ENCODE measurements at regions not wholly inside any gene's neighbourhood (a gene's known extent, or its start where the extent isn't known, plus 50 kb on each side); places are given as distances from the start of the nearest gene placed in this dataset.

DNA sequence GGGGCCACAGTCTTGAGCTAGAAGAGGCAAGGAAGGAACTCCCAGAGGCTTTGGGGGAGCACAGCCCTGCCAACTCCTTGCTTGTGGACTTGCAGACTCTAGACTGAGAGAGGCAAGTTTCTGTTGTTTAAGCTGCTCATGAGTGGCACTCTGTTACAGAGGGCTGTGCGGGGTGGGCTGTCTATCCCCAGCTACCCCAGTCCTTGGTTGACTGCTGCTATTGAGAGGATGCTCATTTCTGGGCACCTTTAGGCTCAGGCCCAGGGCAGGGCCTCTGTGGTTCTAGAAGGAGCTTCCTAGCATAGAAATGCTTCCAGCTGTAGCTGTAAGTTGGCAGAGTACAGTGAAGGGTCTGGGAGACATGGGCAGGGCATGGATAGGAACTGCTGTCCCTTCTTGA is 151.3 kb upstream of the GGTLC1 start:
- H3K4me1 Mint-ChIP-seq (ENCODE audit: unreplicated experiment): no peaks in the 10 kb centered on the region
- DNase-seq (ENCODE audit: low spot score): no peak

GRCh38 chr20:24138951-24139350 is 150.4 kb upstream of the GGTLC1 start:
- TF ChIP-seq, protein P1, sequence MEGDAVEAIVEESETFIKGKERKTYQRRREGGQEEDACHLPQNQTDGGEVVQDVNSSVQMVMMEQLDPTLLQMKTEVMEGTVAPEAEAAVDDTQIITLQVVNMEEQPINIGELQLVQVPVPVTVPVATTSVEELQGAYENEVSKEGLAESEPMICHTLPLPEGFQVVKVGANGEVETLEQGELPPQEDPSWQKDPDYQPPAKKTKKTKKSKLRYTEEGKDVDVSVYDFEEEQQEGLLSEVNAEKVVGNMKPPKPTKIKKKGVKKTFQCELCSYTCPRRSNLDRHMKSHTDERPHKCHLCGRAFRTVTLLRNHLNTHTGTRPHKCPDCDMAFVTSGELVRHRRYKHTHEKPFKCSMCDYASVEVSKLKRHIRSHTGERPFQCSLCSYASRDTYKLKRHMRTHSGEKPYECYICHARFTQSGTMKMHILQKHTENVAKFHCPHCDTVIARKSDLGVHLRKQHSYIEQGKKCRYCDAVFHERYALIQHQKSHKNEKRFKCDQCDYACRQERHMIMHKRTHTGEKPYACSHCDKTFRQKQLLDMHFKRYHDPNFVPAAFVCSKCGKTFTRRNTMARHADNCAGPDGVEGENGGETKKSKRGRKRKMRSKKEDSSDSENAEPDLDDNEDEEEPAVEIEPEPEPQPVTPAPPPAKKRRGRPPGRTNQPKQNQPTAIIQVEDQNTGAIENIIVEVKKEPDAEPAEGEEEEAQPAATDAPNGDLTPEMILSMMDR (IDR thresholded peaks at IDR 0.05; ENCODE audit: unreplicated experiment): no peak
- no peak for DNase-seq (ENCODE audit: low spot score)
- Mint-ChIP-seq H3K4me3 (ENCODE audit: unreplicated experiment) (no peak overlapping the region), H3K9me3 (ENCODE audit: unreplicated experiment) (peaks cover 4% of the 10 kb centered on the region), H3K36me3 (ENCODE audit: low read depth, unreplicated experiment) (no peaks in the 10 kb centered on the region), H3K4me1 (ENCODE audit: unreplicated experiment) (no peaks in the 10 kb centered on the region), H3K27ac (ENCODE audit: unreplicated experiment) (no peak overlapping the region), H3K27me3 (ENCODE audit: unreplicated experiment) (no peaks in the 10 kb centered on the region)

More for the DNA sequence above, 151.3 kb upstream of the GGTLC1 start:
- TF ChIP-seq, protein P1 (IDR thresholded peaks at IDR 0.05; ENCODE audit: unreplicated experiment): no peak
- peaks cover 4% of the 10 kb centered on the region for H3K9me3 Mint-ChIP-seq (ENCODE audit: unreplicated experiment)
- H3K27me3 Mint-ChIP-seq (ENCODE audit: unreplicated experiment): peaks cover 2% of the 10 kb centered on the region
- H3K4me3 Mint-ChIP-seq (ENCODE audit: unreplicated experiment): no peak overlapping the region
- H3K36me3 Mint-ChIP-seq (ENCODE audit: low read depth, unreplicated experiment): no peaks in the 10 kb centered on the region
- H3K27ac Mint-ChIP-seq (ENCODE audit: unreplicated experiment): no peak overlapping the region

DNA sequence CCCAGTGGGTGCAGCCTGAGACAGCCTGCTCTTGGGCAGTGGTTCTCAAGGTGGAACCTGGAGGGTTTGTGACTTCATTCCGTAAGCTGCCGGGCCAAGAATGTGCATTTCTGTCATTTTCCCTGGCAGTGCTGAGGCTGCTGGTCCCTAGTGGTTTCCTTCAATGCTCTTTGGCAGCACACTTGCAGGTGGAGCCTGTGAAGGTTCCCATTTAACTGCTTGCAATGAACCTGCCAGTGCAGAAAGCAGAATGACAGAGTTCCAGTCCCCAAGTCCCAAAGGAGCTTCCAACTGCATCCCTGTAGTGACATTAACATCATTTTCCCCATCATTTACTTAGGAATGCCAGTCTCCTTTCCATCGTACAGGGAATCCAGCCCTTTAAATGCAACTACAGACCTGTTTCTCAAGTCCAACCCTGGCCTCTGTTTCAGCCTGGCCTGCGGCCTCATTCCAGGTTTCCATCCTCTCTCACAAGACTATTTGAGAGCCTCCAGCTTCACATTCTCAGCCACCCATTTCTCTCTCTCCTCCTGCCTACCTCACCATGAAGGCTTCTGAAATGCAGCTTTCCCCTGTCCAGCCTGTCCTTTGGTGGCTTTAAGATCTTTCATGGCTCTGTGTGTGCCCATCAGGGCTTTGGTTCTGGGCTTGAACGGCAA is 149.7 kb upstream of the GGTLC1 start:
- no peak for DNase-seq (ENCODE audit: low spot score)

DNA sequence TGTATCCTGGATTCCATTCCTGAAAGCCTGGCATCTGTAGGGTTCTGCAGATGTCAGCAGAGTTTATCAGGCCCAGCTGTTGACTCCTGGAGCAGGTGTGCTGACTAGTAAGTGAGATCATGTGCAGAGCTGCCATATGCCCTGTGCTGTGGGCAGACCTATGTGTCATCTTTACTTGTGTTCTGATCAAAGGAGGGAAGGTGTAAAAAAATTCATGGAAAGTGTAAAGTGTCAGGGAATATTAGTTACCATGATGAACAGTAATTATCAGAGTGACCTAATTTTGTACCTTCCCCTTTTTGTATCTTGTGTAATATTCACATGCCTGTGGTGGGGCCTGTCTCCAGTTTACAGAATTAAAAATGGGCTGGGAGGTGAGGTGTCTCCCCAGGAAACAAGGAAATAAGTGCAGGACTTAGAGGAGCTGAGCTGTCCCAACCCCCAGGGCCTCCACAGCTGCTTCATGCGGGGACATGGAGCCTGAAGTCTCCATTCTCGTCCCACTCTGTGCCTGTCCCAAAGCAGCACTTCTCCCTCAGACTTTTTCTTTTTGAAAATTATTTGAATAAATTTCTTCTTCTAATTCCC is 148.2 kb upstream of the GGTLC1 start:
- no peak overlapping the region for H3K27ac Mint-ChIP-seq (ENCODE audit: unreplicated experiment)
- no peaks in the 10 kb centered on the region for H3K4me1 Mint-ChIP-seq (ENCODE audit: unreplicated experiment)
- H3K27me3 Mint-ChIP-seq (ENCODE audit: unreplicated experiment): peaks cover 1% of the 10 kb centered on the region
- no peaks in the 10 kb centered on the region for H3K36me3 Mint-ChIP-seq (ENCODE audit: low read depth, unreplicated experiment)
- H3K4me3 Mint-ChIP-seq (ENCODE audit: unreplicated experiment): no peak overlapping the region
- no peak for DNase-seq (ENCODE audit: low spot score)
- TF ChIP-seq, protein P1 (IDR thresholded peaks at IDR 0.05; ENCODE audit: unreplicated experiment): no peak
- peaks cover 1% of the 10 kb centered on the region for H3K9me3 Mint-ChIP-seq (ENCODE audit: unreplicated experiment)

More for the DNA sequence above, 149.7 kb upstream of the GGTLC1 start:
- Mint-ChIP-seq H3K9me3 (ENCODE audit: unreplicated experiment) (peaks cover 4% of the 10 kb centered on the region), H3K27me3 (ENCODE audit: unreplicated experiment) (no peaks in the 10 kb centered on the region), H3K36me3 (ENCODE audit: low read depth, unreplicated experiment) (no peaks in the 10 kb centered on the region), H3K27ac (ENCODE audit: unreplicated experiment) (no peak overlapping the region), H3K4me1 (ENCODE audit: unreplicated experiment) (no peaks in the 10 kb centered on the region), H3K4me3 (ENCODE audit: unreplicated experiment) (no peak overlapping the region)
- TF ChIP-seq, protein P1 (IDR thresholded peaks at IDR 0.05; ENCODE audit: unreplicated experiment): no peak

DNA sequence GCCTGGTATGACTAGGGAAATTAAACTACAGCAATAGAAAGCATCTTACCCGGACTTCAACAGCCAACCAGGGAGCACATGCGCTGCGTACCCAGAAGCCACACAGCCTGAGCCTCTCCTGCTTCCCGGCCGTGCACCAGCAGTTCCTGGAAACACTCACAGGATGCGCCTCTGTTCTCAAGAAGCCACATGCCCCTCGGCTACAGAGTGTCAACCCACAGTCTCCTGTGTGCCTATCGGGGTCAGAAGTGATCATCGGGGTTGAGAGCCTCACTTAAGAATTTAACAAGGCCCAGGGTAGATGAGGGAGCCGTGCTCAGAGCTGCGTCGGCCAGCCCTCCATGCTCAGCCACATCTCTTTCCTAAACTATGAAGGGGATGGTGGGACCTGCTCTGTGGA is 147.2 kb upstream of the GGTLC1 start:
- Mint-ChIP-seq H3K4me1 (ENCODE audit: unreplicated experiment) (no peaks in the 10 kb centered on the region), H3K27me3 (ENCODE audit: unreplicated experiment) (peaks cover 2% of the 10 kb centered on the region), H3K36me3 (ENCODE audit: low read depth, unreplicated experiment) (no peaks in the 10 kb centered on the region), H3K4me3 (ENCODE audit: unreplicated experiment) (no peak overlapping the region), H3K9me3 (ENCODE audit: unreplicated experiment) (no peaks in the 10 kb centered on the region), H3K27ac (ENCODE audit: unreplicated experiment) (no peak overlapping the region)
- DNase-seq (ENCODE audit: low spot score): no peak
- TF ChIP-seq, protein P1 (IDR thresholded peaks at IDR 0.05; ENCODE audit: unreplicated experiment): no peak
